HFF-Myc (cell line): ENCODE measurements at regions not wholly inside any gene's neighbourhood (a gene's known extent, or its start where the extent isn't known, plus 50 kb on each side); places are given as distances from the start of the nearest gene placed in this dataset.

Source experiments
- DNase-seq: peaks from one replicate; pipeline ENCODE4 v3.0.0-alpha.2; 2011; ENCODE audit warnings: low read depth; ENCODE audit errors: extremely low read depth
- H3K4me3 ChIP-seq: replicated peaks from 2 replicates; pipeline ENCODE4 v1.5.1; 2011; ENCODE audit warnings: low read depth, mild to moderate bottlenecking, control low read depth, low read length
- TF ChIP-seq, protein P1 (sequence below): IDR thresholded peaks from 2 replicates; pipeline ENCODE4 v1.5.1; 2012; ENCODE audit warnings: mild to moderate bottlenecking, low read depth, low read length, control low read depth; ENCODE audit errors: missing control alignments

DNA sequence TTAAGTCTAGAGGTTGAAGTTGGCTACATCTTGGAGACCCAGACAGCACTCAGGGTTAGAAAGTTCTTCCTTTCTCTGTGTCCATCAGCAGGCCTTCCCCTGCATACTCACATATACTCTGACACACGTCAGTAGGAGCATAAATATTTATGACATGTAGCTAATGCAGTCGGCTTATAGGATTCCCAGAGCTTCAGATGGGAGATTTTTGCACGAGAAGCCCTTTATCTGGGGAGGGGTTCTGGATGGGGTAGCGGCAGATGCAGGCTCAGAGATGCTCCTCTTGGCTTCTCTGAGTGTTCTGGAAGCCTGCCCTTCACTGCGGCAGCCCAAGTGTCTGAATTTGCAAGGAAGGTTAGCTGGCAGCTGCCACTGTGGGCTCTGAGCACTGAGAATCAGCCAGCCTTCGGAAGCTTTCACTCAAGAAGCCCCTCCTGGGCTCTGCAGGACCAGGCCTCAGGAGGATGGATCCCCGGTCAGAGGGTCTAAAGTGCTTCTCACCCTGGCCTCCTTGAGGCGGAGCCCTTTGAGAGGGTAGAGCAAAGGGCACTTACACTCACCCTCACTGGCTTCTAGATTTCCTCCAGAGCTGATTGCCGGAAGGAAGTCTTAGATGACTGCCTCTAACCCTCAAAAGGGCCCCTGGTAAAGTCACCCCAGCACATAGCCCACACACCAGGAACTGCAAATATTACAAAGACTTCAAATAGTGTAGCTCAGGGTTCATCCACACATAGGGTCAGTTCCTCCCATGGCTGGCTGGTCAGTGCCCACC is 68.1 kb upstream of the NFASC start:
- DNase-seq, result no peak
- TF ChIP-seq, protein P1, sequence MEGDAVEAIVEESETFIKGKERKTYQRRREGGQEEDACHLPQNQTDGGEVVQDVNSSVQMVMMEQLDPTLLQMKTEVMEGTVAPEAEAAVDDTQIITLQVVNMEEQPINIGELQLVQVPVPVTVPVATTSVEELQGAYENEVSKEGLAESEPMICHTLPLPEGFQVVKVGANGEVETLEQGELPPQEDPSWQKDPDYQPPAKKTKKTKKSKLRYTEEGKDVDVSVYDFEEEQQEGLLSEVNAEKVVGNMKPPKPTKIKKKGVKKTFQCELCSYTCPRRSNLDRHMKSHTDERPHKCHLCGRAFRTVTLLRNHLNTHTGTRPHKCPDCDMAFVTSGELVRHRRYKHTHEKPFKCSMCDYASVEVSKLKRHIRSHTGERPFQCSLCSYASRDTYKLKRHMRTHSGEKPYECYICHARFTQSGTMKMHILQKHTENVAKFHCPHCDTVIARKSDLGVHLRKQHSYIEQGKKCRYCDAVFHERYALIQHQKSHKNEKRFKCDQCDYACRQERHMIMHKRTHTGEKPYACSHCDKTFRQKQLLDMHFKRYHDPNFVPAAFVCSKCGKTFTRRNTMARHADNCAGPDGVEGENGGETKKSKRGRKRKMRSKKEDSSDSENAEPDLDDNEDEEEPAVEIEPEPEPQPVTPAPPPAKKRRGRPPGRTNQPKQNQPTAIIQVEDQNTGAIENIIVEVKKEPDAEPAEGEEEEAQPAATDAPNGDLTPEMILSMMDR, result no peak
- no peak overlapping the region for H3K4me3 ChIP-seq

DNA sequence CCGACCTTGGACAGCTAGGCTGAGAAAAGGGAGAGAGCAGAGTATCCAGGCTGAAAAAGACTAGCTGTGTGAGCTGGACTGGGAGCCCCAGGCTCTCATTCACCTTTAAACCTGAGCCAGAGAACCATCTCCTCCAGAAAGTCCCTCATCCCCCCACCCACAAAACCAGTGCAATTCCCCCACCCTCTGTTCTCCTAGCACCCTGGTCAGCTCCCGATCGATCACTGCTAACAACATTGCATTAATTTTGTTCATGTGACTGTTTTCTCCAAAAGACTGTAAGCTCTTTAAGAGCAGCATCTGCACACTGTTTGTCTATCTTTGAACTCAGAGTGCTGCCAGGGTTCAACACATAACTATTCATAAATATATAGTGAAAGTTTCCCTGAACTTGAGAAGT is 67.1 kb upstream of the NFASC start:
- DNase-seq, result no peak
- TF ChIP-seq, protein P1, result no peak
- H3K4me3 ChIP-seq, result no peak overlapping the region

DNA sequence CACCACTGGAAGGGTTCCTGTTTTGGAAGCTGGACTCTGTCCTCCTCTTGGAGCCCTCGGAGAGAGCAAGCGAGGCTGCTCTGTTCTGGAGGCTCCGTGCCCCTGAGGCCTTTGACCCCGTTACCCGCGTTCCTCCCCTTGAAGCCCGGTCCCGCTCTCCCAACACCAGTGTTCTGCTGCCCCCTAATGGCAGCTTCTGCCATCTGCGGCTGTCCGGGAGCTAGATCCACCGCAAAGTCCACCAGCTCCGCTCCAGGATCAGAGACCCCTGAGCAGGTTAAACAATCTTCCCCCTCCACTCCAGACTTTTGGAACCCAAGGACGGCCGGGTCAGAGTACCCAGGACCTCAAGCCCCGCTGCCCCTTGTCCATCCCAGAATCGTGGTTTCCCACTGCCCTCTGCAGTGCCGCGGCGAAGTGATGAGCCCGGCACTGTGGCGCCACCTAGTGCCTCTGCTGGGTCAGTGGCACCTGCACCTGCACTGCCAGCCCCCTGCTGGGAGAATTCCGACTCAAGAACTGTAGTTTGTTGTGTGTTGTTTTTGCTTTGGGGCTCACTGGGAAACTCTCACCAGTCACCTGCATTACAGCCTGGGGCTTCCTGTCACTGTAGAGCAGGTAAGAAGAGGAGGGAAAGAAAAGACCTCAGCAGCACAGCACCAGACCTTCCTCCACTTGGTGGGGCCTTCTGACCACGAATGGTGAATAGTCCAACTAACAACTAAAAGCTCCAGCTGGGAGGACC is 63.5 kb upstream of the NFASC start:
- TF ChIP-seq, protein P1, result peak; percentile 100
- DNase-seq, result peak; percentile 35
- H3K4me3 ChIP-seq, result peak overlapping the region; percentile 34

DNA sequence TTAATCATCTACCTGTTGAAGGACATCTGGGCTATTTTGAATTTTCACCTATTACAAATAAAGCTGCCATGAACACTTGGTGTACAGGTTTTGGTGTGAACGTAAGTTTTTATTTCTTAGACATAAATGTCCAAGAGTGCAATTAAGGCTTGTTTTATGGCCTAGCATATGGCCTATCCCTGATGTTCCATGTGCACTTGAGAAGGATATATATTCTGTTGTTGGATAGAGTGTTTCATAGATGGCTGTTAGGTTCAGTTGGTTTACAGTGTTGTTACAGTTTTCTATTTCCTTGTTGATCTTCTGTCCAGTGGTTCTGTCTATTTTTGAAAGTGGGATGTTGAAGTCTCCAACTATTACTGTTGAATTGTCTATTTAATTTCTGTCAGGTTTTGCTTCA is 61.2 kb upstream of the NFASC start:
- TF ChIP-seq, protein P1, result no peak
- no peak for DNase-seq
- no peak overlapping the region for H3K4me3 ChIP-seq

DNA sequence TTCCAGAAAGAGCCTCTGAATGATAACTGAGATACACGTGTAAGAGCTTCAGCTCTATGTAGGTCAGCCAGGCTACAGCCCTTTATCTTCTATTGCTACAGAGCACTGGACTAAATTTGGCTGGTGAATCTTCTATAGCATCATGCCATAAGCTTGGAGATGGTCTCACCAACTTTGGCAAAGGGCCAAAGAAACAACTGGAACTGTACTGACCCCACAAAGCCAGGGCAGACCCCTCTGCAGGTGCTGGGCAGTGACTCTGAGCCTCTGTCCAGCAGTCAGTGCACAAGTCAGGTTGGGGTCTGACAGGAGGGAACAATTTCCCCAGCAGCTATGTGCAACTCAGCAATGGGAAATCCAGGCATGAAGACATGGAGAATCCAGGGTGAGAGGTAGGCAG is 57.8 kb upstream of the NFASC start:
- TF ChIP-seq, protein P1, result no peak
- no peak for DNase-seq
- H3K4me3 ChIP-seq, result no peak overlapping the region

DNA sequence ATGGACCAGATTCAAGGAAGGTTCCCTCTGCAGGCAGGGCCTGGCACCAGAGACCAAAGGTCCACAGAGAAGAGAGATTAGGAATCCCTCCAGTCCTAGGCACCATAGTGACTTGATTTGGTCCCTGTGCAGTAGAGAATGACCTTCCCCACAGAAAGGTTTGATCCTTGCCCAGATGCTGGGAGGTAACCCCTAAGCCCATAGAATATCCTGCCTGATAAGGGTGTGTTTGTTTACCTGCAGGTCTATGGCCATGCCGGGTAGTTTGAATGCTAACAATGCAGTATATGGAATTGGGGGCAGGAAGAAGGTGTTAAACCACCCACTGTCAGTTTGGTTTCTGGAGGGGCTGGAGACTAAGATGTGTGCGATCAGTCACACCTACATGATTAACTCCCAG is 57.1 kb upstream of the NFASC start:
- no peak for DNase-seq
- H3K4me3 ChIP-seq, result no peak overlapping the region
- TF ChIP-seq, protein P1, result no peak
